Pons (tissue), 1 donor: ENCODE measurements at regions not wholly inside any gene's neighbourhood (a gene's known extent, or its start where the extent isn't known, plus 50 kb on each side); places are given as distances from the start of the nearest gene placed in this dataset.
"Not testable (repeated sequence)": the region's sequence is repeated elsewhere in the genome, so short reads cannot be mapped to it uniquely, and the experiment has no call there.

Experiments used
- DNase-seq: peaks from one replicate; pipeline ENCODE4 v3.0.0-alpha.2; 2016; ENCODE audit warnings: low spot score

- not testable (repeated sequence) for DNase-seq
Observed at GRCh38 chr11:33971530-33971929, 79.7 kb upstream of the LMO2 start.

GRCh38 chr11:33970984-33971466 lies 79.1 kb upstream of the LMO2 start:
- peak; percentile 72 for DNase-seq

- DNase-seq: no peak
Observed at GRCh38 chr11:33967451-33967850, 75.6 kb upstream of the LMO2 start.

- DNase-seq: no peak
Observed at GRCh38 chr11:33965032-33965431, 73.2 kb upstream of the LMO2 start.

GRCh38 chr11:33959855-33960400 lies 68.1 kb upstream of the LMO2 start:
- no peak for DNase-seq

- DNase-seq: no peak
Observed at GRCh38 chr11:33957304-33957917, 65.5 kb upstream of the LMO2 start.

- no peak for DNase-seq
Observed at GRCh38 chr11:33956611-33957010, 64.7 kb upstream of the LMO2 start.

- no peak for DNase-seq
Observed at GRCh38 chr11:33953289-33953688, 61.4 kb upstream of the LMO2 start.

- no peak for DNase-seq
Observed at GRCh38 chr11:33952805-33953204, 60.9 kb upstream of the LMO2 start.

- DNase-seq: no peak
Observed at GRCh38 chr11:33949252-33949913, 57.5 kb upstream of the LMO2 start.

- no peak for DNase-seq
Observed at GRCh38 chr11:33948494-33948893, 56.6 kb upstream of the LMO2 start.

- DNase-seq: not testable (repeated sequence)
Observed at GRCh38 chr11:33947918-33948317, 56.0 kb upstream of the LMO2 start.

GRCh38 chr11:33946930-33947329 lies 55.1 kb upstream of the LMO2 start:
- DNase-seq: no peak

- no peak for DNase-seq
Observed at GRCh38 chr11:33945481-33946268, 53.8 kb upstream of the LMO2 start.

GRCh38 chr11:33944693-33945424 lies 53.0 kb upstream of the LMO2 start:
- DNase-seq: no peak

GRCh38 chr11:33944345-33944692 lies 52.4 kb upstream of the LMO2 start:
- DNase-seq: no peak

- DNase-seq: peak; percentile 48
Observed at GRCh38 chr11:33942954-33943353, 51.1 kb upstream of the LMO2 start.

- DNase-seq: no peak
Observed at GRCh38 chr11:33941637-33942160, 49.8 kb upstream of the LMO2 start.
